ENCODE measurements at regions not wholly inside any gene's neighbourhood (a gene's known extent, or its start where the extent isn't known, plus 50 kb on each side); places are given as distances from the start of the nearest gene placed in this dataset.

DNA sequence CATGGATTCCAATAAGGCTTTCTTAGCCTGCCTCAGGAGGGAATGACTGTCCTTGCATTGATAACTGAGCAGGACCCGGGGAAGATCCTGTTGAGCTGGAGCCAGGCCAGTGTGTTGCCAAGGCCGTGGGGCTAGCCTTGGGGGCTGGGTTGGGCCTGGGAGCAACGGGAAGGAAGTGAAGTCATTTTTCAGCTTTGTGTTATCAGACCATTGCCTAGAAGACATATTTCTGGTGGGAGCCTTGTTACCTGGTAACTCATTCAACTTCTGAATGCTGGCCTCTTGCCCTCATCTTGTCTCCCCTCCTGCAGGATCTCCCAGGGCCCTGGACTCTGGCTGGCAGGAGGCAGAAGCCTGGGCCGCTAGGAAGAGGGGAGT, 92.7 kb upstream of the MGAT5 start:
- CTCF ChIA-PET (ENCODE audit: unreplicated experiment), result no interaction called here
- Histone ChIP-seq H3K36me3 (ENCODE audit: insufficient read depth, low read length) (no peaks in the 10 kb centered on the region), H3K9me3 (ENCODE audit: low read length) (no peaks in the 10 kb centered on the region), H3K4me2 (ENCODE audit: low read length) (no peak overlapping the region; the same call in 1 of the 2 replicates), H3K27ac (ENCODE audit: low read depth, low read length, poor library complexity, severe bottlenecking) (no peak overlapping the region), H2AFZ (ENCODE audit: low read length) (no peak overlapping the region), H3K4me3 (ENCODE audit: low read depth, low read length, poor library complexity, severe bottlenecking) (no peak overlapping the region), H3K79me2 (ENCODE audit: insufficient read depth, low read depth, low read length) (peaks cover 25% of the 10 kb centered on the region; the same call in 1 of the 2 replicates), H4K20me1 (ENCODE audit: insufficient read depth, low read length) (0 out of 2 replicates have a peak, but pooled peaks cover 3% of the 10 kb centered on the region), H3K9me2 (ENCODE audit: insufficient read depth, low read length) (no peaks in the 10 kb centered on the region), H3K4me1 (ENCODE audit: insufficient read depth, low read length, poor library complexity, severe bottlenecking) (no peaks in the 10 kb centered on the region)
- no peak for TF ChIP-seq EZH2phosphoT487 (IDR thresholded peaks at IDR 0.05; ENCODE audit: borderline replicate concordance, low read depth, low read length)
- TF ChIP-seq, protein P1, sequence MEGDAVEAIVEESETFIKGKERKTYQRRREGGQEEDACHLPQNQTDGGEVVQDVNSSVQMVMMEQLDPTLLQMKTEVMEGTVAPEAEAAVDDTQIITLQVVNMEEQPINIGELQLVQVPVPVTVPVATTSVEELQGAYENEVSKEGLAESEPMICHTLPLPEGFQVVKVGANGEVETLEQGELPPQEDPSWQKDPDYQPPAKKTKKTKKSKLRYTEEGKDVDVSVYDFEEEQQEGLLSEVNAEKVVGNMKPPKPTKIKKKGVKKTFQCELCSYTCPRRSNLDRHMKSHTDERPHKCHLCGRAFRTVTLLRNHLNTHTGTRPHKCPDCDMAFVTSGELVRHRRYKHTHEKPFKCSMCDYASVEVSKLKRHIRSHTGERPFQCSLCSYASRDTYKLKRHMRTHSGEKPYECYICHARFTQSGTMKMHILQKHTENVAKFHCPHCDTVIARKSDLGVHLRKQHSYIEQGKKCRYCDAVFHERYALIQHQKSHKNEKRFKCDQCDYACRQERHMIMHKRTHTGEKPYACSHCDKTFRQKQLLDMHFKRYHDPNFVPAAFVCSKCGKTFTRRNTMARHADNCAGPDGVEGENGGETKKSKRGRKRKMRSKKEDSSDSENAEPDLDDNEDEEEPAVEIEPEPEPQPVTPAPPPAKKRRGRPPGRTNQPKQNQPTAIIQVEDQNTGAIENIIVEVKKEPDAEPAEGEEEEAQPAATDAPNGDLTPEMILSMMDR (conservative IDR thresholded peaks at IDR 0.05; ENCODE audit: low read length), result no peak
- no TSS peak for BruUV-seq (replicated peaks)
- intact Hi-C loops (cut with micrococcal nuclease; ENCODE audit: unreplicated experiment), result no loop called here
- DNase-seq (ENCODE audit: low spot score), result no peak
- POLR2A ChIA-PET, result no interaction called here

DNA sequence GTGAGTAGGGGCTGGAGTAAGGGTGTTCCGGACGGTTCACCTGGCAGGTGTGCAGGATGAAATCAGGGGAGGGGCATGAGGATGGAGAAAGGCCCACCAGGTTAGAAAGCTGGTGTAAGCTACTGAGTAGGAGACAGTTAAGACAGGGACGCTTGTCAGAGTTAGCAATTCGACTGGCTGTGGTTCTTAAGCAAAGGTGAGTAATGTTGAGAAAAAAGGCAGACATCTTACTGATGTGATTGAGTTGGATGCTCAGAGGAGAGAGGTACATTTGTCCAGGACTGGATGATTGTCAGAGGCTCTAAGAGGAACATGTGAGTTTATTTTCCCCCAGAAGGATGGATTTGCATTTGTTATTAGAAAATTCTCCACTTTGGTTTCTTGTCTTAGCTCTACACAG, 90.5 kb upstream of the MGAT5 start:
- intact Hi-C loops (cut with micrococcal nuclease; ENCODE audit: unreplicated experiment), result no loop called here
- Histone ChIP-seq H3K79me2 (ENCODE audit: insufficient read depth, low read depth, low read length) (peaks cover 19% of the 10 kb centered on the region; the same call in 1 of the 2 replicates), H3K4me1 (ENCODE audit: insufficient read depth, low read length, poor library complexity, severe bottlenecking) (no peaks in the 10 kb centered on the region), H3K4me2 (ENCODE audit: low read length) (no peak overlapping the region), H3K9me3 (ENCODE audit: low read length) (no peaks in the 10 kb centered on the region), H2AFZ (ENCODE audit: low read length) (no peak overlapping the region), H3K4me3 (ENCODE audit: low read depth, low read length, poor library complexity, severe bottlenecking) (no peak overlapping the region), H4K20me1 (ENCODE audit: insufficient read depth, low read length) (0 out of 2 replicates have a peak, but pooled peaks cover 3% of the 10 kb centered on the region), H3K36me3 (ENCODE audit: insufficient read depth, low read length) (no peaks in the 10 kb centered on the region), H3K9me2 (ENCODE audit: insufficient read depth, low read length) (no peaks in the 10 kb centered on the region), H3K27ac (ENCODE audit: low read depth, low read length, poor library complexity, severe bottlenecking) (no peak overlapping the region)
- CTCF ChIA-PET (ENCODE audit: unreplicated experiment), result no interaction called here
- POLR2A ChIA-PET, result interaction anchor here (0.9 kb wide), 1 partner anchor 33 kb away, joined by 3 read pairs; no protein-coding TSS in a partner anchor
- DNase-seq (ENCODE audit: low spot score), result no peak
- BruUV-seq (replicated peaks), result no TSS peak
- no peak for TF ChIP-seq EZH2phosphoT487 (IDR thresholded peaks at IDR 0.05; ENCODE audit: borderline replicate concordance, low read depth, low read length)

DNA sequence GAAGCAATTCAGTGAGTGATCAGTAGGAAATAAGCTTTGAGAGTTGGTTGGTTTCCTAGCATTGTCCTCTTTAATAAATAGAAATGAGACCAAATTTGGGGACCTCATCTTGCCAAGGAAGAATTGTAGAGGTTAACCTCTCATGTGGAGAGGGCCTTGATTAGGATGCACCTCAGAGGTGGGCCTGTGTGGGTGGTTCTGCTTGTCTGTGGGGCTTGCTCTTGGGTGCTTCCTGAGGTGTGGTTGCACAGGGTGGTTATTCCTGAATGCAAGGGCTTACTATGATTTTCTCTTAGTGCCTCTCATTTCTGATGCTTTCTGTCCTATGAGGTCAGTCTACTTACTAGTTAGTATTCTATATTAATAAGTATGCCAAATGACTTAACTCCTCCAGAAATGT, 89.6 kb upstream of the MGAT5 start:
- TF ChIP-seq, protein P1 (conservative IDR thresholded peaks at IDR 0.05; ENCODE audit: low read length), result no peak
- TF ChIP-seq EZH2phosphoT487 (IDR thresholded peaks at IDR 0.05; ENCODE audit: borderline replicate concordance, low read depth, low read length), result no peak
- intact Hi-C loops (cut with micrococcal nuclease; ENCODE audit: unreplicated experiment), result no loop called here
- H2AFZ ChIP-seq (ENCODE audit: low read length), result no peak overlapping the region
- H3K9me3 ChIP-seq (ENCODE audit: low read length), result no peaks in the 10 kb centered on the region
- H3K4me2 ChIP-seq (ENCODE audit: low read length), result no peak overlapping the region
- no peaks in the 10 kb centered on the region for H3K4me1 ChIP-seq (ENCODE audit: insufficient read depth, low read length, poor library complexity, severe bottlenecking)
- H3K36me3 ChIP-seq (ENCODE audit: insufficient read depth, low read length), result no peaks in the 10 kb centered on the region
- H3K79me2 ChIP-seq (ENCODE audit: insufficient read depth, low read depth, low read length), result peaks cover 21% of the 10 kb centered on the region; the same call in 1 of the 2 replicates
- no TSS peak for BruUV-seq (replicated peaks)
- H3K27ac ChIP-seq (ENCODE audit: low read depth, low read length, poor library complexity, severe bottlenecking), result no peak overlapping the region
- no peak for DNase-seq (ENCODE audit: low spot score)
- ChIA-PET POLR2A (no interaction called here), CTCF (ENCODE audit: unreplicated experiment) (no interaction called here)
- 0 out of 2 replicates have a peak, but pooled peaks cover 3% of the 10 kb centered on the region for H4K20me1 ChIP-seq (ENCODE audit: insufficient read depth, low read length)
- H3K9me2 ChIP-seq (ENCODE audit: insufficient read depth, low read length), result no peaks in the 10 kb centered on the region
- H3K4me3 ChIP-seq (ENCODE audit: low read depth, low read length, poor library complexity, severe bottlenecking), result no peak overlapping the region
